Mucosa of descending colon (tissue), 3 donors: ENCODE measurements at regions not wholly inside any gene's neighbourhood (a gene's known extent, or its start where the extent isn't known, plus 50 kb on each side); places are given as distances from the start of the nearest gene placed in this dataset.
A peak's percentile ranks its signal among the peaks of the same experiment; 100 is the strongest.

Source experiments
- ATAC-seq: fragments of 200-7000 bp; cut with Tn5 transposase; one replicate; pipeline ENCODE4 v1.9.1; 2020; ENCODE audit warnings: mild to moderate bottlenecking, moderate library complexity
- DNase-seq, 3 donors: peaks; one replicate each; pipeline ENCODE4 v3.0.0-alpha.2; 2020
- H3K36me3 ChIP-seq: fragments of 200-600 bp; one replicate; pipeline ENCODE4 v1.8.0; 2021; ENCODE audit warnings: low read depth, mild to moderate bottlenecking
- H3K4me1 ChIP-seq: fragments of 200-600 bp; one replicate; pipeline ENCODE4 v1.8.0; 2021; ENCODE audit warnings: low read depth, mild to moderate bottlenecking
- H3K4me3 ChIP-seq: fragments of 200-600 bp; one replicate; pipeline ENCODE4 v1.8.0; 2021; ENCODE audit warnings: mild to moderate bottlenecking
- H3K9me3 ChIP-seq: fragments of 200-600 bp; one replicate; pipeline ENCODE4 v1.8.0; 2021; ENCODE audit warnings: mild to moderate bottlenecking
- CTCF ChIP-seq: fragments of 200-600 bp; IDR thresholded peaks from one replicate; pipeline ENCODE4 v1.8.0; 2022; ENCODE audit warnings: antibody characterized with exemption, mild to moderate bottlenecking
- intact Hi-C, 2 donors: fragments of 100-400 bp; cut with DNase I in 1 of 2; cut with micrococcal nuclease in 1 of 2; formaldehyde crosslinking; loops; one replicate each; pipeline versions ENCODE4 v1.11.0 to v1.11.1; 2022; cut with DNase I, micrococcal nuclease
- donor health status: DM: no; HTN: no; CAD: no; lungs with moderate emphysema.
- donor health status: DM: no; HTN: no; CAD: no.
- donor health status: DM: no; HTN: yes; CAD: no.

- Histone ChIP-seq H3K4me1 (no peaks in the 10 kb centered on the region), H3K4me3 (no peak overlapping the region), H3K36me3 (no peaks in the 10 kb centered on the region), H3K9me3 (no peaks in the 10 kb centered on the region)
- intact Hi-C loops, result no loop called here
- DNase-seq (no peak), ATAC-seq (no peak)
- TF ChIP-seq CTCF, result no peak
Measured at GRCh38 chr3:88334187-88334868, 184.6 kb downstream of the C3orf38 start.

GRCh38 chr3:88336894-88337293, 187.1 kb downstream of the C3orf38 start:
- no peak for TF ChIP-seq CTCF
- intact Hi-C loops, result no loop called here
- Histone ChIP-seq H3K9me3 (no peaks in the 10 kb centered on the region), H3K36me3 (no peaks in the 10 kb centered on the region), H3K4me3 (no peak overlapping the region), H3K4me1 (no peaks in the 10 kb centered on the region)
- no peak for DNase-seq
- ATAC-seq, result no peak

- no peaks in the 10 kb centered on the region for H3K9me3 ChIP-seq
- intact Hi-C loops, result no loop called here
- ATAC-seq (no peak), DNase-seq (no peak)
- H3K4me3 ChIP-seq, result no peak overlapping the region
- no peaks in the 10 kb centered on the region for H3K4me1 ChIP-seq
- TF ChIP-seq CTCF, result no peak
- no peaks in the 10 kb centered on the region for H3K36me3 ChIP-seq
Measured at GRCh38 chr3:88343264-88343663, 193.5 kb downstream of the C3orf38 start.

- TF ChIP-seq CTCF, result no peak
- DNase-seq (no peak), ATAC-seq (no peak)
- intact Hi-C loops, result no loop called here
- no peaks in the 10 kb centered on the region for H3K4me1 ChIP-seq
- no peaks in the 10 kb centered on the region for H3K9me3 ChIP-seq
- no peaks in the 10 kb centered on the region for H3K36me3 ChIP-seq
- no peak overlapping the region for H3K4me3 ChIP-seq
Measured at GRCh38 chr3:88346643-88347042, 196.9 kb downstream of the C3orf38 start.

- TF ChIP-seq CTCF, result no peak
- ATAC-seq, result peak; percentile 88
- Histone ChIP-seq H3K9me3 (peaks cover 3% of the 10 kb centered on the region), H3K4me1 (no peaks in the 10 kb centered on the region), H3K4me3 (no peak overlapping the region), H3K36me3 (no peaks in the 10 kb centered on the region)
- intact Hi-C loops, result no loop called here
- peak in 2 of 3 donors; percentile 22 to 28 for DNase-seq
Measured at GRCh38 chr3:88362428-88362827, 212.7 kb downstream of the C3orf38 start.

GRCh38 chr3:88364926-88365325, 215.2 kb downstream of the C3orf38 start:
- peaks cover 3% of the 10 kb centered on the region for H3K9me3 ChIP-seq
- no peak for TF ChIP-seq CTCF
- no peak overlapping the region for H3K4me3 ChIP-seq
- intact Hi-C loops, result no loop called here
- ATAC-seq (no peak), DNase-seq (no peak)
- H3K36me3 ChIP-seq, result no peaks in the 10 kb centered on the region
- no peaks in the 10 kb centered on the region for H3K4me1 ChIP-seq
